HG03342 (cell line): ENCODE measurements at regions not wholly inside any gene's neighbourhood (a gene's known extent, or its start where the extent isn't known, plus 50 kb on each side); places are given as distances from the start of the nearest gene placed in this dataset.

Experiments used
- ATAC-seq: cut with Tn5 transposase; IDR thresholded peaks from one replicate; pipeline ENCODE4 v1.9.1; 2021; ENCODE audit warnings: mild to moderate bottlenecking, moderate library complexity; ENCODE audit not compliant: unreplicated experiment

DNA sequence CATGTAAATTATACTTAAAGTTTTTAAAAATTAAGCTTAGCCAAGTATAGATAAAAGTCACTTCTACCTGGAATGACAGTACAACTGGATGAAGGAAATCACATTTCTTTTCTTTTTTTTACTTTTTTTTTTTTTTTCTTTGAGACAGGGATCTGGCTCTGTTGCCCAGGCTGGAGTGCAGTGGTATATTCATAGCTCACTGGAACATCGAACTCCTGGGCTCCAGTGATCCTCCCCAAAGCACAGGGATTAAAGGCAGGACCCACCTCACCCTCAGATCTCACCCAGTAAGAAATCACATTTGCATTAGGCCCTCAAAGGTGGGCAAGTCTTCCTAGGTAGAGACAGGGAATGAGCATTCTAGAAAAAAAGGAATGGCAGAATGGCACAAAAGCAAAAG lies 69.5 kb upstream of the C1GALT1 start:
- ATAC-seq: no peak

DNA sequence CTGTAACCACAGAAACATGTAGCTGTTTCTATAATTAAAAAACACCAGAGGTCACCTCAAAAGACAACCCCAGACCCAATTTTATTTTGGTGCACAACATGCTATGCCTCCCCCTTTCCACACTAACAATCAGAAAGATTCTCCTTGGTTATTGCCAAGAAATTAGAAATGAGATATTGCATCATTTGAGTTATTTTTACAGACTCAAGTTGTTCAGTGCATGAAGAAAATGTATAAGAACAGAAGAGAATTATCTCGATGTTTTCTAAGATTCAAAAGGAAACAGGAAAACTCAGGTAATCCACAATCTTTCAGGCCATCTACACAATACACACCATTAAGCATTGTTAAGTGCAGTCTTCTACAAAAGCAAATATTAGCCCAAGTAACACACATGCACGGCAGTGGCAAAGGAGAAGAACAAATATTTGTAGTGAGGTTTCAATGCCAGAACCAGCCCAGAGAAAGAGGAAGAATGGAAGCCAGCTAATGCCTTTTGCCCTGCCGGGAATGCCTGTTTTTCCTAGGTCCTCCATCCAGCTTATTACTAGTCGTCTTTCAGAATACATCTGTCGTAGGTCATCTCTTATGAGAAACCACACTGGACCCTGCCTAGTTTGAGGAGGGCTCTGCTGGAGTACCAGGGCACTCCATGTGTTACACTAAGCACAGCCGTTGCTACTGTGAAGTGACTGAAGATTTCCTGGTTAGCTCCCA lies 67.6 kb upstream of the C1GALT1 start:
- ATAC-seq: no peak

DNA sequence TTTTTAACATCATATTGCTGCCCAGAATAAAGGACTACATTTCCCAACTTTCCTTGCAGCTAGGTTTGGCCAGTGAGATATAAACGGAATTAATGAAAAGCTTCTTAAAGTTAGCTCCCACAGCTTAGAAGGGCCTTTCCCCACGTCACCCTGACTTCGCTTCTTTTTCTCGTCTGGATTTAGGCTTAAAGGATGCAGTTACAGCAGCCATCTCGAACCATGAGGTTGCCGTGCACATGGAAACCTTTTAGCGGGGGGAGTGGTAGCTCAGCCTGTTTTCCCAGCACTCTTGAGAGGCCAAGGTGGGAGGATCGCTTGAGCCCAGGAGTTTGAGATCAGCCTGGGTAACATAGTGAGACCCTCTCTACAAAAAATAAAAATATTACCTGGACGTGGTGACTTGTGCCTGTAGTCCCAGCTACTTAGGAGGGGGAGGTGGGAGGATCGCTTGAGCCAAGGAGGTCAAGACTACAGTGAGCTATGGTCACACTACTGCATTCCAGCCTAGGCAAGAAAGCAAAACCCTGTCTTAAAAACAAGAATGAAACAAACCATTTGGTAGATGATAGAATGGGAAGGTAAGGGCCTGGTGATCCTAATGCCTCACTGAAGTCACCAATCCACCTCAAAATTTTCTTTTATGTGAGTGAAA lies 64.3 kb upstream of the C1GALT1 start:
- ATAC-seq: no peak

- ATAC-seq: no peak
Measured at GRCh38 chr7:7118822-7119221, 63.5 kb upstream of the C1GALT1 start.

DNA sequence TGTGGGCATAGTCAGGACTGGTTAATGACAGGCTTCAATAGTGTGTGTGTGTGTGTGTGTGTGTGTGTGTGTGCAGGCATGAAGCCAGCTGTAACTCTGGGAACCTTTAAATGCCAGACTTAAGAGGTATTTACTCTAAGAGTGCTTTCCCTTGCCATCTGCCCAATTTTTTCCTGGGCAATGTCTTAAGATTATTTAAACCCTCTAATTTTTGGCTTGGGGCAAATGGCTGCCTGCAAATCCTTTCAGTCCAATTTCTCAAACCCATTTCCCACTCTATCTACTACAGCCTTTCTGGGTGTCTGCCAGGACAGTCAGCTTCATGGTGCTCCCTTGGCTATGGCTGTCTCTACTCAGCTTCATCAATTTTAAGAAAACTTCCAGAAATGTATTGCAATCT lies 62.6 kb upstream of the C1GALT1 start:
- ATAC-seq: no peak

- no peak for ATAC-seq
Measured at GRCh38 chr7:7122033-7122478, 60.3 kb upstream of the C1GALT1 start.

GRCh38 chr7:7122701-7123281 lies 59.6 kb upstream of the C1GALT1 start:
- ATAC-seq: no peak

DNA sequence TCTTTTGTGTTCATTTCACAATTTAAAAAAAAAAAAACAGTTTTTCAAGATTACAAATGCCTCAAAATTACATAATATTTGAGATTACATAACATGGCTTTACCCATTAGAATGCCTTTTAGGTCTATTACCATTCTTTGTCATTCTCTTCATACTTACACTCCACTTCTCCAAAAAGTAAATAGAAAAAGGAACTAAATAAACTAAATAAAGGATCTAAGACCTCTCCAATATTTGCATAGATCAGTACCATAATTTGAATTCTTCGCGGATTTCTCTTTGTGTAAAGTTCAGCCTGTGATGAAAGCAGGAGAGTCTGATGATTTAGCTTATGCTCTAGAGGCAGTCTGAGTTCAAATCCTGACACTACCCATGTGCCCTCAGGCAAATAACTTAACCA lies 56.4 kb upstream of the C1GALT1 start:
- no peak for ATAC-seq

DNA sequence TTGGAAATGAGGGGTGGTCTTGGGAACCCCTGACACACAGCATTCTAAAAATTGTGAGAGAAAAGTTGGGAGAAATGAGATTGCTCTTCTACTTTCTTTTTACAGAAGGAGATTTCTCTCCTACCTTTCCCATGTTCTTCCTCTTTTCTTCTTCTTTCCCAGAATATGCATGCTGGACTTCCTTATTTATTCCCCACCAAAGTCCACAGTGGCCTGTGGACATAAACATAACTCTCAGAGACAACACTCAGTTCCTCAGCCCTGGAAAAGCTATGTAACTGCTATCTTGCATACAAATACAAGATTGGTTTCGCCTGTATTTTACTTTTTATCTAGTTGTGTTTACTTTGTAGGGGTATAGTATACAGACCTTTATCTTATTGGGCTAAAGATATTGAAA lies 54.6 kb upstream of the C1GALT1 start:
- no peak for ATAC-seq

- ATAC-seq: no peak
Measured at GRCh38 chr7:7129381-7129780, 53.0 kb upstream of the C1GALT1 start.

- no peak for ATAC-seq
Measured at GRCh38 chr7:7131273-7131672, 51.1 kb upstream of the C1GALT1 start.
